NCI-H2171 treated with DMSO at 0.1 percent for 48 hours (cell line): ENCODE measurements at regions not wholly inside any gene's neighbourhood (a gene's known extent, or its start where the extent isn't known, plus 50 kb on each side); places are given as distances from the start of the nearest gene placed in this dataset.

Experiments used
- DNase-seq: peaks from one replicate; lab custom pipeline; 2025; lab: John Stamatoyannopoulos, UW

GRCh38 chr21:27129694-27130093, 162.8 kb upstream of the ADAMTS5 start:
- DNase-seq = no peak

GRCh38 chr21:27129215-27129614, 162.3 kb upstream of the ADAMTS5 start:
- no peak for DNase-seq

- DNase-seq = no peak
Observed at GRCh38 chr21:27126140-27126539, 159.3 kb upstream of the ADAMTS5 start.

- no peak for DNase-seq
Observed at GRCh38 chr21:27122686-27123085, 155.8 kb upstream of the ADAMTS5 start.

GRCh38 chr21:27114111-27114510, 147.2 kb upstream of the ADAMTS5 start:
- no peak for DNase-seq

- no peak for DNase-seq
Observed at GRCh38 chr21:27112186-27112585, 145.3 kb upstream of the ADAMTS5 start.

GRCh38 chr21:27110956-27111355, 144.1 kb upstream of the ADAMTS5 start:
- no peak for DNase-seq

GRCh38 chr21:27108701-27109100, 141.8 kb upstream of the ADAMTS5 start:
- no peak for DNase-seq

GRCh38 chr21:27108228-27108627, 141.3 kb upstream of the ADAMTS5 start:
- DNase-seq = no peak

- peak; percentile 69 for DNase-seq
Observed at GRCh38 chr21:27104846-27105431, 138.1 kb upstream of the ADAMTS5 start.

- no peak for DNase-seq
Observed at GRCh38 chr21:27103768-27104167, 136.9 kb upstream of the ADAMTS5 start.

- DNase-seq = no peak
Observed at GRCh38 chr21:27101523-27101922, 134.6 kb upstream of the ADAMTS5 start.

GRCh38 chr21:27094184-27094948, 127.5 kb upstream of the ADAMTS5 start:
- no peak for DNase-seq

- no peak for DNase-seq
Observed at GRCh38 chr21:27086630-27087029, 119.7 kb upstream of the ADAMTS5 start.

- no peak for DNase-seq
Observed at GRCh38 chr21:27086186-27086585, 119.3 kb upstream of the ADAMTS5 start.

- no peak for DNase-seq
Observed at GRCh38 chr21:27085387-27085786, 118.5 kb upstream of the ADAMTS5 start.

GRCh38 chr21:27083144-27083543, 116.3 kb upstream of the ADAMTS5 start:
- no peak for DNase-seq

- no peak for DNase-seq
Observed at GRCh38 chr21:27082431-27083010, 115.6 kb upstream of the ADAMTS5 start.

- DNase-seq = peak; percentile 8
Observed at GRCh38 chr21:27079636-27080240, 112.8 kb upstream of the ADAMTS5 start.

- DNase-seq = no peak
Observed at GRCh38 chr21:27078915-27079314, 112.0 kb upstream of the ADAMTS5 start.

- DNase-seq = no peak
Observed at GRCh38 chr21:27077501-27077900, 110.6 kb upstream of the ADAMTS5 start.

- DNase-seq = no peak
Observed at GRCh38 chr21:27076025-27076424, 109.1 kb upstream of the ADAMTS5 start.
